ENCODE measurements at regions not wholly inside any gene's neighbourhood (a gene's known extent, or its start where the extent isn't known, plus 50 kb on each side); places are given as distances from the start of the nearest gene placed in this dataset.

DNA sequence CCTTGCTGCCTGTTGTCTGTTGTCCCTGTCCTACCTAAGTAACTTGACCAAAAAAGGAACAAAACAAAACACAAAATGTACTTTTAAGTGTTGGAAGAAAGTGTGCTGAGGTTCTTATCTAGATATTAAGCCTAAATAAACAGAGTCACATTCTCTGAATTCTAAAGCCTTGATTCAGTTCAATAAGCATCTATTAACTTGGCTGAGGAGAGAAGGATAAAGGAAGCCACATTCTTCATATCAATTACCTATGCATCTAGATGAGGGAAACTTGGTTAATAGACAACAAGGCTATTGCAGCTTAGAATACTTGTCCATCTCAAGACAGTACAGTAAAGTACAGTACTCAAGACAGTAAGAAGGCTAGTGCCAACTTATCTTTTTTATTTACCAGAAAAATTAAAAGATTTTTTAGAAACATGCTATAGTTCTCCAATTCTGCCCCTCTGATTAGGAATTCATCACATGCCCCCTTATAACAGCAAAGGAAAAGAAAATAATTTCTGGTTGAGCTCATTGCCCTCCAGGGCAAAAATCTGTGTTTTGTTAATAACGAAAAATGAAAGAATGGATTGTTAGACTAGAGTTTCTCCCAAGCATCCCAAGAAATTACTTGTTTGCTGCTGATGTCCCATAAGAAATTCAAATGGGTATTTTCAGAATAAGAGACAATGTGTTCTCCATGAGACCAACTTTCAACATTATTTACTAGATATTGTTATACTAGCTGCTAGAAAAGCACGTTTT is 546.5 kb upstream of the SEMA3D start:
- Histone ChIP-seq H3K9me3 (peaks cover 3% of the 10 kb centered on the region), H3K36me3 (no peaks in the 10 kb centered on the region), H3K4me3 (no peak overlapping the region), H3K27ac (no peak overlapping the region), H3K27me3 (no peaks in the 10 kb centered on the region), H3K4me1 (no peaks in the 10 kb centered on the region)
- WGBS: 46% methylated on average over 2 of the region's 2 CpGs
- no peak for DNase-seq (ENCODE audit: low spot score in 2 of 2)
- TF ChIP-seq POLR2AphosphoS5 (IDR thresholded peaks at IDR 0.05) (no peak), POLR2A (IDR thresholded peaks at IDR 0.05) (no peak), EP300 (IDR thresholded peaks at IDR 0.05) (no peak)
- TF ChIP-seq, protein P1, sequence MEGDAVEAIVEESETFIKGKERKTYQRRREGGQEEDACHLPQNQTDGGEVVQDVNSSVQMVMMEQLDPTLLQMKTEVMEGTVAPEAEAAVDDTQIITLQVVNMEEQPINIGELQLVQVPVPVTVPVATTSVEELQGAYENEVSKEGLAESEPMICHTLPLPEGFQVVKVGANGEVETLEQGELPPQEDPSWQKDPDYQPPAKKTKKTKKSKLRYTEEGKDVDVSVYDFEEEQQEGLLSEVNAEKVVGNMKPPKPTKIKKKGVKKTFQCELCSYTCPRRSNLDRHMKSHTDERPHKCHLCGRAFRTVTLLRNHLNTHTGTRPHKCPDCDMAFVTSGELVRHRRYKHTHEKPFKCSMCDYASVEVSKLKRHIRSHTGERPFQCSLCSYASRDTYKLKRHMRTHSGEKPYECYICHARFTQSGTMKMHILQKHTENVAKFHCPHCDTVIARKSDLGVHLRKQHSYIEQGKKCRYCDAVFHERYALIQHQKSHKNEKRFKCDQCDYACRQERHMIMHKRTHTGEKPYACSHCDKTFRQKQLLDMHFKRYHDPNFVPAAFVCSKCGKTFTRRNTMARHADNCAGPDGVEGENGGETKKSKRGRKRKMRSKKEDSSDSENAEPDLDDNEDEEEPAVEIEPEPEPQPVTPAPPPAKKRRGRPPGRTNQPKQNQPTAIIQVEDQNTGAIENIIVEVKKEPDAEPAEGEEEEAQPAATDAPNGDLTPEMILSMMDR (IDR thresholded peaks at IDR 0.05): no peak

DNA sequence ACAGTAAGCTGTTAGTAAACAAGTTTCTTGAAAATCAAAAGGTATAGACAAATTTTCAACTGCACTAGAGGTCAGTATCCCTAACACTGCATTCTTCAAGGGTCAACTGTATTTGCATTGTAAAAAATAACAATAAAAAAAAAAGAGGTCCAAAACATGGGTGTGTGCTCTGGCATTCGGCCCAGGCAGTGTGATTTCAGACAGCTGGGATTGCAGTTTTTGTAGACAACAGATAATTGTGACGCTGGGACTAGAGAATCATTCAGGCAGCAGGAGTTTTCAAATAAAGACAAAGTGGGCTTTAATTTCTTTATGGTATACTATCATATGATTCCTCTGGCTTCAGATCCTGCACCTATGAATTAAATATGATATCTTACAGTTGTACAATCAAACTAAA is 543.2 kb upstream of the SEMA3D start:
- whole genome bisulfite sequencing: 34% methylated on average over 2 of the region's 2 CpGs

DNA sequence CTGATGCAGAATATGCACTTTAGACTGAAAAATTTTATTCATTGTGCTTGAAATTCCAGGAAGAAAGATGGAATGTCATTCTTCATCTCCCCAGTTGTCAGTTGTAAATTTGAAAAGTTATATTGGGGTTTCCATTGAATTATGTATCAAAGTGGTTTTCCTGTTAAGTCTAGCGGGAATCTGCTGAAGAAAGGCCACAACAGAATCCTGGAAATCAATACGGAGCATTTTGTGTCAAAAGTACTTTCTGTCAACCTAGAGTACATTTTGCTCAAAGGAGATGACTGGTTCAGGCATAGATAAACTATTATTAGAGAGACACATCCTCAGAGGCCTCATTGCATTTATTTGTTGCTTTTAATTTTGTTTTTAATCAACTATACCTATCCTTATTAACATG is 538.2 kb upstream of the SEMA3D start:
- peaks cover under 1% of the 10 kb centered on the region for H3K4me1 ChIP-seq
- no peak for TF ChIP-seq POLR2AphosphoS5 (IDR thresholded peaks at IDR 0.05)
- H3K4me3 ChIP-seq: no peak overlapping the region
- no peaks in the 10 kb centered on the region for H3K27me3 ChIP-seq
- no peak for DNase-seq (ENCODE audit: low spot score in 2 of 2)
- no peaks in the 10 kb centered on the region for H3K36me3 ChIP-seq
- H3K27ac ChIP-seq: no peak overlapping the region
- peaks cover 3% of the 10 kb centered on the region for H3K9me3 ChIP-seq
- WGBS: 87% methylated on average over 2 of the region's 2 CpGs

More for the DNA sequence above, 543.2 kb upstream of the SEMA3D start:
- Histone ChIP-seq H3K36me3 (no peaks in the 10 kb centered on the region), H3K9me3 (peaks cover 3% of the 10 kb centered on the region), H3K4me3 (no peak overlapping the region), H3K27me3 (no peaks in the 10 kb centered on the region), H3K27ac (no peak overlapping the region), H3K4me1 (no peaks in the 10 kb centered on the region)
- TF ChIP-seq POLR2AphosphoS5 (IDR thresholded peaks at IDR 0.05) (no peak), EP300 (IDR thresholded peaks at IDR 0.05) (no peak), POLR2A (IDR thresholded peaks at IDR 0.05) (no peak)
- TF ChIP-seq, protein P1 (IDR thresholded peaks at IDR 0.05): no peak
- no peak for DNase-seq (ENCODE audit: low spot score in 2 of 2)

DNA sequence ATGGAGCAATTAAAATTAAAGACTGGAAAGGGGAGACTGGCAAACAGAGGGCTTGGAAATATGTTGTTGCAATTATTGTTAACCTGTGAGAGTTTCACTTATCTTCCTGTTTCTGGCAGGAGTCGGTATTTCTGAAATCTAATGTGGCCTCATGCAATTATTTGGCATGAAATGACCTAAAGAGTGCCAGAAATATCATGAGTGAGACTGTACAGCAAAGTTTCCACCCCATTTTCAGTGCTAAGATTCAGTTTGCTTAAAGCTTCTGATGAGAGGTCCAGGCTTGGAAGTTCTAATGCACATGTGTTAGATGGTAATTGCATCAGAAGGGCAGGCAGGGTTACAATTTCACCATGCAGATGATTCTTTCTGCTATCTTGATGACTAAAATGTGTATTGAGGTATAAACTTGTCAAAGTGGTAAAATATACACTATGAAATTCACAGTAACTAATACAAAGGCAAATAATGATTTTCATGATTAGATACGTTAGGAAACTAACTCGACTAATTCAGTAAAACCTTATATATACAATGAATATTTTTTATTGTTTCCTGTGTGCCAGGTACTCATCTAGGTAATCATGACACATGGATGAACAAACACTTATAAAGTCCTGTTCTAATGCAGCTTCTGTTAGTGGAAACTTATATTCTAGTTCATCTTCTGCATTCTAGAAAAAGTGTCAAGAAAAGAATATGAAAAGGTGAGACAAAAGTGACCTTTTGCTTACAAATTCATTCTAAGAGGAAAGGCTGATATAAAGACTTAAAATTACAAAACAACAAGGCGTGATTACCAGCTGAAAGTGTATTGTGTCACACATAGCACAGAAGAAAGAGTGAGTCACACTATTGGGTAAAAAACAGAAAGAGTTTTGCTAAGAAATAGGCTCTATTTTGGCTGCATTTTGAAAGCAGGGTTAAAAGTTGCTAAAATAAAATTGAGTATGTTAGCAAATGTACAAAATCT is 533.4 kb upstream of the SEMA3D start:
- Histone ChIP-seq H3K27me3 (no peaks in the 10 kb centered on the region), H3K4me3 (no peak overlapping the region), H3K9me3 (no peaks in the 10 kb centered on the region), H3K4me1 (peaks cover 5% of the 10 kb centered on the region), H3K27ac (no peak overlapping the region), H3K36me3 (no peaks in the 10 kb centered on the region)
- TF ChIP-seq, protein P1 (IDR thresholded peaks at IDR 0.05): no peak
- TF ChIP-seq POLR2A (IDR thresholded peaks at IDR 0.05): no peak
- no peak for TF ChIP-seq POLR2AphosphoS5 (IDR thresholded peaks at IDR 0.05)
- no peak for TF ChIP-seq EP300 (IDR thresholded peaks at IDR 0.05)
- DNase-seq (ENCODE audit: low spot score in 2 of 2): no peak
- 48% methylated on average over 4 of the region's 4 CpGs for WGBS

DNA sequence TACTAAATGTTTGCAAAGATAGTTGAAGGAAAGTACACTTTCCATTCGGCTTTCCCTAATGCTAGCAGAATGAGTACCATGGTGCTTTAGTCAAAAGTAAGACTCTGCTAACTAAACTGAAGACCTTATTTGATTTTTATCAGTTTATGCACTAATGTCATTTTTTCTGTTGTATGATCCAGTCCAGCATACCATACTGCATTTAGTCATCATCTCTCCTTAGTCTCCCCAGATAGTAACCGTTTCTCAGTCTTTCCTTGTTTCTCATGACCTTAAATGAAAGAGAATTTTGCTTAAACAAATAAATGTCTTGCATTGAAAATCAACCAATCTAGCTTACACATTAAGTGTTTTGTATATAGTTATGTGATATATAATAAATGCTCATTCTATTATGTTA is 529.5 kb upstream of the SEMA3D start:
- no peak for DNase-seq (ENCODE audit: low spot score in 2 of 2)
- WGBS: 85% methylated on average over 2 of the region's 2 CpGs
- H3K27ac ChIP-seq: no peak overlapping the region
- H3K9me3 ChIP-seq: no peaks in the 10 kb centered on the region
- no peak overlapping the region for H3K4me3 ChIP-seq
- no peak for TF ChIP-seq POLR2A (IDR thresholded peaks at IDR 0.05)
- H3K4me1 ChIP-seq: peaks cover 5% of the 10 kb centered on the region
- H3K27me3 ChIP-seq: no peaks in the 10 kb centered on the region
- H3K36me3 ChIP-seq: no peaks in the 10 kb centered on the region

DNA sequence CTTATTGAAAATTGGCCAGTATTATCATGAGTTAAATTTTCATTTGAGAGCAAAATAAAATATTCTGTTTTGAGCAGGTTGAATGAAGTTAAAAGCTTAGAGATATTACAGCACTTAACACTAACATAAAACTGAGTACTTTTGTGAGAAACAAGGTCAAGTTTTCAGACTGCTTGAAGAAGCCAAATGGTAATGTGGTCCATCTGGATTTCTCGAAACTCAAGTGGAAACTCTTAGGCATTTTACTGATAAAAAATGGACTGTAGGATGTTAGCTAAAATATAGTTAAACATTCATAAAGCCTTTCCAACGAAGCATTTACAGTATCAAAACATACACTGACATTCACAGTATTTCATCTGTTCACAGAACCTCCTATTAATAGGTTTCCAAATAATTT is 528.1 kb upstream of the SEMA3D start:
- 52% methylated on average over 2 of the region's 2 CpGs for WGBS
- H3K27ac ChIP-seq: no peak overlapping the region
- peaks cover 3% of the 10 kb centered on the region for H3K4me1 ChIP-seq
- H3K27me3 ChIP-seq: no peaks in the 10 kb centered on the region
- no peak for DNase-seq (ENCODE audit: low spot score in 2 of 2)
- H3K36me3 ChIP-seq: no peaks in the 10 kb centered on the region
- TF ChIP-seq EP300 (IDR thresholded peaks at IDR 0.05) (no peak), POLR2A (IDR thresholded peaks at IDR 0.05) (no peak), POLR2AphosphoS5 (IDR thresholded peaks at IDR 0.05) (no peak)
- TF ChIP-seq, protein P1 (IDR thresholded peaks at IDR 0.05): no peak
- no peak overlapping the region for H3K4me3 ChIP-seq
- no peaks in the 10 kb centered on the region for H3K9me3 ChIP-seq
